Breast epithelium (tissue), 3 donors: ENCODE measurements at regions not wholly inside any gene's neighbourhood (a gene's known extent, or its start where the extent isn't known, plus 50 kb on each side); places are given as distances from the start of the nearest gene placed in this dataset.

Experiments used
- POLR2AphosphoS5 ChIP-seq, 3 donors: sonication (generic); formaldehyde crosslinking; IDR thresholded peaks; one replicate each; pipeline ENCODE4 v1.6.1; 2017; ENCODE audit warnings: antibody characterized with exemption in 3 of 3
- TF ChIP-seq, protein P1 (sequence below), 3 donors: fragments of 450-650 bp; IDR thresholded peaks; one replicate each; pipeline ENCODE4 v1.5.1; 2016 to 2017; ENCODE audit warnings: antibody characterized with exemption in 3 of 3, mild to moderate bottlenecking in 3 of 3, moderate library complexity in 3 of 3

DNA sequence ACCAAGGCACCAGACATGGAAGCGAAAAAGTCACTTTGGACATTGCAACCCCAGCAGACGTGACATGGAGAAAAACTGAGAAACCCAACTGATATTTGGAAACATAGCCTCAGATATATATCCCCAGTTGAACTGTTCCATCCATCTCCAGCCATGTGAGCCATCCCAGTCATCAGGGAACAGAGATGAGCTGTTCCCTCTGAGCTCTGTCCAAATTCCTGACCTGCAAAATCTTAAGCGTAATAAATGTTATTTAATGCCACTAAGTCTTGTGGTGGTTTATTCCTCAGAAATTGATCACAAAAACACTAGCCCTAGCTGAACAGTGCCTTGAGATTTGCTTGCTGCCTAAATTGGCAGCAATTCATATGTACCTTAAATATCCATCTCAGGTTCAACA is 182.8 kb downstream of the NRP2 start:
- TF ChIP-seq, protein P1, sequence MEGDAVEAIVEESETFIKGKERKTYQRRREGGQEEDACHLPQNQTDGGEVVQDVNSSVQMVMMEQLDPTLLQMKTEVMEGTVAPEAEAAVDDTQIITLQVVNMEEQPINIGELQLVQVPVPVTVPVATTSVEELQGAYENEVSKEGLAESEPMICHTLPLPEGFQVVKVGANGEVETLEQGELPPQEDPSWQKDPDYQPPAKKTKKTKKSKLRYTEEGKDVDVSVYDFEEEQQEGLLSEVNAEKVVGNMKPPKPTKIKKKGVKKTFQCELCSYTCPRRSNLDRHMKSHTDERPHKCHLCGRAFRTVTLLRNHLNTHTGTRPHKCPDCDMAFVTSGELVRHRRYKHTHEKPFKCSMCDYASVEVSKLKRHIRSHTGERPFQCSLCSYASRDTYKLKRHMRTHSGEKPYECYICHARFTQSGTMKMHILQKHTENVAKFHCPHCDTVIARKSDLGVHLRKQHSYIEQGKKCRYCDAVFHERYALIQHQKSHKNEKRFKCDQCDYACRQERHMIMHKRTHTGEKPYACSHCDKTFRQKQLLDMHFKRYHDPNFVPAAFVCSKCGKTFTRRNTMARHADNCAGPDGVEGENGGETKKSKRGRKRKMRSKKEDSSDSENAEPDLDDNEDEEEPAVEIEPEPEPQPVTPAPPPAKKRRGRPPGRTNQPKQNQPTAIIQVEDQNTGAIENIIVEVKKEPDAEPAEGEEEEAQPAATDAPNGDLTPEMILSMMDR (IDR thresholded peaks at IDR 0.05), result no peak
- no peak for TF ChIP-seq POLR2AphosphoS5 (IDR thresholded peaks at IDR 0.05)
